ENCODE measurements at regions not wholly inside any gene's neighbourhood (a gene's known extent, or its start where the extent isn't known, plus 50 kb on each side); places are given as distances from the start of the nearest gene placed in this dataset.
"Not testable (repeated sequence)": the region's sequence is repeated elsewhere in the genome, so short reads cannot be mapped to it uniquely, and the experiment has no call there.

DNA sequence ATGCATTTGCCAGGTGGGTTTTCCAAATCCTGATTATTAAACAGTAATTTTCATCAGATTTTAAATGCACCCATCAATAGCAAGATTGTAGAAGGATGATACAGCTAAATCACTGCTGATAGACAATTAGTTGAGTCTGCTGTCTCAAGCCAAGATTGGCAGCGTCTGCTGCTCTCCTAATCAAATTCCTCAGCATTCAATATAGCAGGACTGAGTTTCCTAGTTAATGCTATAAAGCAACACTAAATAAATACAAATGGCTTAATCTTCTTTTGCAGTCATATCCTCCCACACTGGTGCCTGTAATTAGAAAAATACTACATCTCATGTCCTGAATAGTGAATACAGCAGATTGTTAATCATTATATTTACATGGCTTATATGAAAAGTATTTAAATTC lies 1028.8 kb downstream of the ADGRL2 start:
- no peak for DNase-seq (ENCODE audit: low read depth)

DNA sequence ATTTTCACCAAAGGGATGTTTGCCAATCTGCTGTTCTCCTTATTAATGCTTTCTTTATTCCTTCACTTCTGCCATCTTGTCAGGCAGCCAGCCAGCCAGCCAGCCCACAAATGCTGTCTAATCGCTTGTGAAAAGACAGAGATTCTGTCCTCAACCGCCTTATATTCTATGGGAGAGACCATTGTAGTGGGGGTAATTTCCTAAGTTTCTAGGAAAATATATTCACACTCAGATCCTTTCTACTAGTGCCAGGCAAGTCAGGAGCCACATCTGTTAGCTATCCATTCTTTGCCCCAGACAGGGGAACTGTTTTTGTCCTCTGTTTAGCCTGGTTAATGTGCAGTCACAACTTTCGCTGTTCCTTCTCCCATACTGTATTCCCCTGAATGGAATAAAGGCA lies 1023.1 kb downstream of the ADGRL2 start:
- no peak for DNase-seq (ENCODE audit: low read depth)

DNA sequence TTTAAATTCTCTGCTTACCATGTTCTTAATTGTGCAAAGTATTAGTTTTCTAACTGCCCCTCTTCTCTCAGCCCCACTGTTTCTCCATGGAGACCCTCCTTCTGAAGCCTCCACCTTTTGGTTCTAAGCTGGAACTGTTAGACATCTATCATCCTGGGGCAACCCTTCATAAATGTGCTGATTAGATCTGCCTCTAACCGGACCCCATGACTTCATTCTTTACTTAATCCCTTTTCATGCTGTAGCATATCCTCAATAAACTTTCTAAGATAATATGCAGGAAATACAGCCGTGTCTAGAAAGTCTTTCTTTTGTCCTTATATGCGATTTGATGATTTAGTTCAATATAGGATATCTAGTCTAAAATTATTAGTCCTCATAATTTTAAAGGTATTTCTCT lies 1020.1 kb downstream of the ADGRL2 start:
- no peak for DNase-seq (ENCODE audit: low read depth)

DNA sequence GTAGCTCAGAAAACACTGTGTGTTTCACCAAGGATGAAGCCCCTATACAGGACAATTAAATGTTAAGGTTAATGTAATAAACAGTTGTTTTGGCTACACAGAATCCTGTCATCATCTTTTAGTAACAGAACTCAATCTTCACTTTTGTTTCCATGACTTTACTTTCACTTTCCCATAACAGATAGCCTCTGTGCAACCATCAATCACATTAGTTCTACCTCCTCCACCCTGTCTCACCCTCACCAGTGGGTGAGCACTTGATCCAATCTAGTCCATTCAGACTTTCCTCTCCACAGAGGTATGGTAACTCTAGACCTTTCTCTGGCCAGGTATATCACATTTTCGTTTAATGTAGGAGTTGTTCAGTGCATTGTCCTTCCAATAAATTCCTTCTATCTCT lies 1018.5 kb downstream of the ADGRL2 start:
- no peak for DNase-seq (ENCODE audit: low read depth)

DNA sequence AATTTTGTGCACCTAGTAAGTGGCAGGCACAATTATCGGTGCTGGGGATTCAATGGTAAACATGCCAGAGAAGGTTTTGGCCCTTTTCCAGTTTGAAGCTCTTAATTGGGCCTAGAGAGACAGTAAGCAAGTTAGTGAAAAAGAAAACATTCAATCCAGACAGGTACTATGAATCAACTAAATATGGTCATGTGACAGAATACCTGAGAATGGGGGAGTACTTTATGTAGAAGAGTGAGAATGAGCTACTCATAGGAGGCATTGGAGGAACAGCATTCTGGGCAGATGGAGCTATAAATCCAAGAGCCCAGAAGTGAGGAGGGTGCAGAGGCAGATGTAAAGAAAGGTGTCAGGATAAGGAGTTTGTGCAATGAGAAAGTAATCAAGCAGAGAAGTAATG lies 1017.9 kb downstream of the ADGRL2 start:
- DNase-seq (ENCODE audit: low read depth) = no peak

DNA sequence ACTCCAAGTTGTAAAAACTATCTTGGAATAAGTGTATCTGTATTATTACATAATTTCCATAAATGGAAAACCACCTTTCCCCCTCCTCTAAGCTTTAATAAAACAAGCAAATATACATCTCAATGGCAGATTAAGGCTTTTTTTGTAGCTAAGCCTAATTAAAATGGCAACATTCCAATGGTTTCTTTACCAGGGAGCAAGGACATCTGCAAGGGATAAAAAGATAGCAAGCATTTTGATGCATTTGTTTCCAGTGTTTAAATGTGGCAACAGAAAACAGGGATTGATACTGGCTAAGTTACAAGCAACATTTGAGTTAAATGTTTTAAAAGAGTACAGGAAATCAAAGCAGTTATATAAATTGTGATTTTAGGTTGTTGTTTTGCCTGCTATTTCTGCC lies 1012.7 kb downstream of the ADGRL2 start:
- DNase-seq (ENCODE audit: low read depth) = no peak

DNA sequence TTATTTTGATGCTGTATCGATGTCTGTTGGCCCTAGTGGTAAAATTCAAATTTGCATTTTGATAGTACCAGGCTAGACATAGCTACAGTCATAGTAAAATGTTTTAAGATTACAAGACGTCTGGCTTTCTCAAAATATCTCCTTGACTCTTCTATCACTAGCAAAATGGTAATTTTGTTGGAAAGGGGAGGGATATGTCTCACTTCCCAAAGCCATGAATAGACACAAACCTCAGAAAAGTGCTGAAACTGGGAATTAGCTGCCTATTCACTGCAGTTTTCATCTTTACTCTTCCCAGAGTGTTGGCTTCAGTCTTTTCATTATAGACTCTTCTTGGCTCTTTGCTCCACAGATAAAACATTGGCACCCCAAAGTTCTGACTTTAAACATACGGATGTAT lies 1009.9 kb downstream of the ADGRL2 start:
- DNase-seq (ENCODE audit: low read depth) = no peak

DNA sequence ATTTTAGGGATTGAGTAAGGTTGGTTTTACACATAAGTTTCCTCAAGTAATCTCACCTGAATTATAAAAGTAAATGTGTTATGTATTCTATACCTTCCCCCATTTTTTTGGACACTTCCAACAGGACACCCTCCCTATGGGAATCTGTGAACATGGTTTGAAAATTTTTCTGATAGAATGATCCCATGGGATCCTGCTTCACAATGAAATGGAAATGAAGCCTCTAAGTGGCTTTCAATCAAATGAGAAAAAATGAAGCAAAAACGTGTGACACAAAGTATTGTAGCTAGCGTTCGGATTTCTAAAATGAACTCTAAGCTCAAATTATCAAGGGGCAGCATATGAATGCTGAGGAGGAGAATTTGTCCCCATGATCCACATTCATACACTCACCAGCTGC lies 1006.8 kb downstream of the ADGRL2 start:
- no peak for DNase-seq (ENCODE audit: low read depth)

DNA sequence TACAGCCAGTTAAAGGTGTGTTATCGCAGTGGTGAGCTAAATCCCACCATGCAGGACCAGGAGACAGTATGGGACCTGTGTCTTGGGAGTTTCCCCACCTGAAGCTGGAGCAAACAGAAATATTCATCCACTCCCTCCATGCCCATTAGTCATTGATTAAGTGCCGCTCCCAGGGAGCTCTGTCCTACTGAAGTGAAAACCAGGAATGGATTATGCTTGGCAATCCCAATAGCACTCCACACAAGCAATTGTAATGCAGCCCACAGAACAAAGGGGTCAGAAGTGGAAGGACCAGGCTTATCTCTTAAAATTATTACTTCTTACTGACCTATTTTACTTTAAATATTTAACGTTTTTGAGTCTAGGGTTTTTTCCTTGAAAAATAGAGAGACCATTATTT lies 1005.4 kb downstream of the ADGRL2 start:
- DNase-seq (ENCODE audit: low read depth) = no peak

DNA sequence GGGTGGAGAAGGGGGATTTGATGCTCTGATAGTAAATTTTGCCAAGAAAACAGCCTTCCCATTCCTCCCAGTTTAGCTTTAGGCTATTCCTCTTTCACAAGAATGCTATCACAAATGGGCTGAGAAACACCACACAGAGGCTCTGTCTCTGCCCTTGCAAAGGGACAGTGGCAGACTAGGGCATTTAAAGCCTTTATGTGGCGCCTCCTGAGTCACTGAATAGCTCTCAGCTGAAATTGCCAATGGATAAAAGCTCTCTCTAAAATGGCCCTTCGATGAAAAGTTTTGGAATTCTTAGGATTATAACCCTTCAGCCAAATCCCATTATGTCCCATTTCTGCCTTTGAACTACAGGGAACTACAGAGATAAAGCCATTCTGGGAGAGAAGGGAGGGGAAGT lies 1000.4 kb downstream of the ADGRL2 start:
- DNase-seq (ENCODE audit: low read depth) = no peak

DNA sequence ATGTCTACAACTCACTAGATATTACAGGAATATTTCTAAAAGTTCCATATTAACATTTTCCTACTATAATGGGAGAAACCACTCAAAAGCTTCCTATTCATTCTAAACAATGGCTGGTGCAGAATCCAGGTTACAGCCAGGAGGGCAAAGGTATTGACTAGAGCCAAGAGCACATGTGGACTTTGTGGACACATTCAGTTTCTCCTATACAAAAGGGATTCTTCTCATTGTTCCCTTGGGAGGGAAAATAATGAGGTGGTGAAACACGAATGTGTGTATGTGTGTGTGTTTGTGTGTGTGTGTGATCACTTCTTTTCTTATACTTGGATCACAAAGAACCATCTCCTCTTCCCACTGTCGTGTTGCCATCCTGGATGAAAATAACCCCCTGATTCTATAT lies 1000.0 kb downstream of the ADGRL2 start:
- no peak for DNase-seq (ENCODE audit: low read depth)

DNA sequence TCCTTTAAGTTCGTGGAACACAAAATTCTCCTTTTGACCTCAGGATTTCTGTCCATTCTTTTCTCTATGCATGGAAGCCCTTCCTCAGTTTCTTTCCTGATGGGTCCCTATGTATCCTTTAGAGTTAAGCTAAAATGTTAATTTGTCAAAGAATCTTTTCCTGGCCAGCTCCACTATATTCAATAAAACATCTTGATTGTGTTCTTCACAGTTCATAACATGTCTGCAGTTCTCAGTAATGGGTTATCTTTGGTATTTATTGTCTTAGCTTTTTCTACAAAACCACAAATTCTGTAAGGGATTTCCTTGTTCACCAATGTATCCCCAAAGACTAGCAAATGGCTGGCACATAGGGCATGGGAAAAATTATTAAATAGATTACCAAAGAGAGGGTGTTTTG lies 998.5 kb downstream of the ADGRL2 start:
- DNase-seq (ENCODE audit: low read depth) = no peak

DNA sequence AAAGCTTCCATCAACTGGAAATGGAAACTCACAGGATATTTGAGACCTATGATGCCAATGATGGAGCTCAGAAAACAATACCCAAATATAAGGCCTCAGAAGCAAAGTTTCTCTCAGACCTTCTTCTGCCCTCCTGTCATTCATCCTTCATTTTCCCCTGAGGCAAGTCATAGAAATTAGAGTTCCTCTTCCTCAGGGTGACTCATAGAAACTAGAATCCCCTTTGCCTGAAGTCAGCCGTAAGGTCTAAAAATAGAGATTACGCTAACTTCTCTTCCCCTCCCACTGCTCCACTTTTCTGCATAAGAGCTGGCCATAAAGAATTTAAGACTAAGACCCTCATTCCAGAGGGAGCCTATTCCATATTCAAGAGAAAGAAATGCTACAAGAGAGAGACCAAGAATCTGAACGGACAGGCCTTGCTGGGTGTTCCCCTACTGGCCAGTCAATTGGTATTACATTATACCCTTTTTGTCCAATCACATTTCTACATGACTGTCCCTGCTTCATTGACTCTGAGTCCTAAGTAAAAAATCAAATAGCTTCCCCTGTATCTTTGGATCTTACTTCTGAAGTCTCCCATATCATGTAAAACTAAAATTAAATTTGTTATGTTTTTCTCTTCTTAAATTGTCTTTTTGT lies 994.9 kb downstream of the ADGRL2 start:
- DNase-seq (ENCODE audit: low read depth) = no peak

DNA sequence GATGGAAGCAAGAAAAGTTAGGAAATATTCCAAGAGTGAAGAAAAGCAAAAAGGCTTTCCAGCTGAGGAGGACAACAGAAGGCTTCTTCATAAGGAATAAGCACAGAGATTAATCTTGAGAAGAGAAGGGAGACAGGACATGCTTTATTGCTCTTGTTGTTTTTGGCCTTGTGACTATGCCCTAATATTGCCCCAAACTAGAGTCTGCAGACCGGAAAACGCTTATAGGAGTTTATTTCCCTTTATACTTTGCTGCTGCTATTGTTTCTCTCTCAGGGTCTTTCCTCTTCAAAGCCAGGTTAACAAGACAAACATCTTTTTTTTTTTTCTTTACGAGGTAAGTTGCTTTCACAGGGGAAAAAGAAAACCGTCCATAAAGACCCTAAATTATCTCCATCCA lies 991.4 kb downstream of the ADGRL2 start:
- DNase-seq (ENCODE audit: low read depth) = no peak

DNA sequence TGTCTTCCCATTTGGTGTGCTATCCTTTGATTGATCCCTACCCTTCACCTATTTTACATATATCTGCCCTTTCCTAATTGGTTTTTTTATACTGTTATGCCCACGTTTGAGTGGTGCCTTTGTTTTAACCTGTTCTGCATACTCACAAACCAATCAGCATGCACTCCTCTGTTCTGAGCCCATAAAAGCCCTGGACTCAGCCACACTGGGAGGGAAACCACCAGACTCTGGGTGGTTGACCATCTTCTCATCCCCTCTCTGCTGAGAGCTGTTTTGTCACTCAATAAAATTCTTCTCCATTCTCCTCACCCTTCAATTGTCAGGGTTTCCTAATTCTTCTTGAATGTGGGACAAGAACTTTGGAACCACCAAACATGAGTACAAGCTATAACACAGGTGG lies 989.8 kb downstream of the ADGRL2 start:
- no peak for DNase-seq (ENCODE audit: low read depth)

DNA sequence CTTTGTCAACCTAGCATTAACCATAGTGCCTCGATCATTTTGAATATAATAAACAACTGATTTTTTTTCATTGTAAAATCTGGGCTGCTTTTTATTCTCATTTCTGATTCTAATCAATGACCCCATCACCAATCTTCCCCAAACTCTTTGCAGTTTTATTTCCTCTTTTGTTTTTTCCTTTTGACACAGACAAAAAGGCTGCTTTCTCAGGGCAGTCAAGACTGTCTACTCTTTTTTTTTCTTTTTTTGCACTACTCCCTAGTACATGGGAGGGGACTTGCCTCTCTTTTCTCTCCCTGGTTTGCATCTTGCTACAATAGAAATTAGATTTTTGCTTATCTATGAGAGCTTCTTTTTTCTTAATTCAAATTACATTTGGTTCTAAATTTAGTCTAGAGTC lies 987.9 kb downstream of the ADGRL2 start:
- no peak for DNase-seq (ENCODE audit: low read depth)

DNA sequence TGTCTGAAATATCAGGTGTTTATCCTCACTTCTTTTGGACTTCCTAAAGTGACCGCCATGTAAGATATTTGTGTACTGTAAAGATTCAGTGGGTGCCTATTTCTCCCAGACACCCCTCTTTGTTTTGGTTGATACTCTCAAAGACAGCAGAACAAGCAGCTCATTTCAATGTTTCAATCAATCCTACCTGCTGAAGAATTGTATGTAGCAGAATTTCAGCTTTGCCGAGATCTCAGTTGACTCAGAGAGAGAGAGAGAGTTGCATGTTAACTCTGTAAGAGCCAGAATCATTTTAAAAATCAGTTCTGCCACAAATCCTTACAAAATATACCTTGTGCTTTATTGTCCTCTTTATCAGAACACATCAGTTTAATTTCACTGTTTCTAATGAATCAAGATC lies 987.3 kb downstream of the ADGRL2 start:
- DNase-seq (ENCODE audit: low read depth) = no peak

DNA sequence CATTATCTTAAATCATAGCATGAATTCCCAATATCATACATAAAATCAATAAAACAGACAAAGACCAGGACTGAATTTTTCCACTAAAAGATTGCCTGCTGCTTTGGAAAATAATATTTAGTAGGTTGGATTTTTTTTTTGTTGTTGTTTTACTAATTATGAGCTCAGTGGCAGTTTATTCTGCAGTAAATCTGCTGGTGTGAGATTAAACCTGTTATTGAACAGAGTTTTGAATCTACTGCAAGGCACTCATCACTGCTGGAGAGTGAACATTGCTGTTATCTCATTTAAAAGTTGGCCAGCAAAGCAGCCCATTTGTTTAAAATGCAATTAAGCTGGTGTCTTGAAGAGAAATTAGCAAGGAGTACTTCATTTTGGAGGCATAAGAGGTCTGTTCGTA lies 986.1 kb downstream of the ADGRL2 start:
- no peak for DNase-seq (ENCODE audit: low read depth)

DNA sequence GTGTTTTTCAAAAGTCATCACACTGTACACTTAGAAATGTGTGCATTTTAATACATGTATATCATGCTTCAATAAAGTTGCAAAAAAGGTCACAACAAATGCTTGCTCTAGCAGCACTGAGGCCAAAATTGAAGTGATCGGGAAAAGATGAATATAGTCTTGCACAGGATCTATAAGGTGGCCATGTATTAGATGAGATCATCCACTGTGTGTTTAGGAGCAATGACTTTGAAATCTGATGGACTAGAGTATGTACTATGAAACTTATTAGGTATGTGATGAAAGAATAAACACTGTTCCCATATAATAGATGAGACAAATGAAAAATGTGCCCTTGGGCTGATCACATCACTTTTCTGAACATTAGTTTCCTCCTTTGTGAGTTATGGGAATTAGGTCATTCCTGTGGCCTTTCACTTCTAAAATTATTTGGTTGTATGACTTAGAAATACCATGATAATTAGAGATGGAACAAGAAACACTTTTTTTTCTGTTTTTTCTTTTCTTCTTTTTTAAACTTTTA lies 984.6 kb downstream of the ADGRL2 start:
- DNase-seq (ENCODE audit: low read depth) = no peak

DNA sequence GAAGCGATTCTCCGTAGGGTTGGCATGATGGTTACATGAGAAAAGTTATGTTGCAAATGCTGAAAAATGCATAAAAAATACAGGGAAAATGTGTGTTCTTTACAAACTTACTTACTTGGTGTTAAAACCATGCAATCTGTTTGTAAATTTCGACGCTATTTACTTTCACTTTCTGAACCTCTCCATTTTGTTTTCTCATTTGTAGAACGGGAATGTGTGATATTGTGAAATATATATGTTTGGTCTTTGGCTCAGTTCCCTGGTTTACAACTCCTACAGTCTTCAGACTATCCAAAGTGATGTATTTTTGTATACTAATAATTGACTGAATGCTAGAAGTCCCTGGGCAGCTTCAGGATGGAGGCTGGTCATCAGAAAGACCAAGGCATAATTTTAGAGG lies 982.3 kb downstream of the ADGRL2 start:
- DNase-seq (ENCODE audit: low read depth) = no peak

DNA sequence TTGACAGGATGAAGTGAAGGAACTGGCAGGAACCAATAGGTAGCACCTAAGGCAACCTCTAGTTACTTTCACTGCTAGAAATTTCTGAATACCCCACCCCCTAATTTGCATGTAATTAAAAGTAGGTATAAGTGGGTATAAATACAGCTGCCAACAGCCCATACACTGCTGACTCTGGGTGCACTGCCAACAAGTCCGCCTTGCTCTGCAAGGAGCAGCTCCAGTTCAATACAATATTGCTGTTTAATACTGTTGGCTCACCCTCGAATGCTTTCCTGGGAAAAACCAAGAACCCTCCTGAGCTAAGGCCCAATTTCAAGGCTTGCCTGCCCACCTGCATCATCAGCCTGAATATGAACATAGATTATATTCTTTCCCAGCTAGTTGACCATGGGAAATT lies 981.9 kb downstream of the ADGRL2 start:
- no peak for DNase-seq (ENCODE audit: low read depth)

DNA sequence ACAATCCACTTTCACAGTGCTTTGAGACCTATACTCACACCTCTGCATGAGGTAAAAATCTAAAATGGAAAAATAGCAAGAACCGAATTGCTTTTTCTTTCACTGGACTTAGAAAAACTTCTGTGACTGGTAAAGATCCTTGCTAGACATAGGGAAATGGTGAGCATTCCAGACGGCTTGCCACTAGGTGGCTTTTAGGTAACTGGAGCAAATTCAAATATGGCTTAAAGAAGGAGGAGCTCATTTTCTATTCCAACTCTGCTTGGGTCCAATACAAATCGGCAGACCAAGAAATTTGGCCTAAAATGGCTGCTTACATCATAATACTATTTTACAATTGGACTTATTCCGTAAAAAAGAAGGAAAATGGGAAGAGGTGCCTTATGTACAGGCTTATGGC lies 977.9 kb downstream of the ADGRL2 start:
- no peak for DNase-seq (ENCODE audit: low read depth)

DNA sequence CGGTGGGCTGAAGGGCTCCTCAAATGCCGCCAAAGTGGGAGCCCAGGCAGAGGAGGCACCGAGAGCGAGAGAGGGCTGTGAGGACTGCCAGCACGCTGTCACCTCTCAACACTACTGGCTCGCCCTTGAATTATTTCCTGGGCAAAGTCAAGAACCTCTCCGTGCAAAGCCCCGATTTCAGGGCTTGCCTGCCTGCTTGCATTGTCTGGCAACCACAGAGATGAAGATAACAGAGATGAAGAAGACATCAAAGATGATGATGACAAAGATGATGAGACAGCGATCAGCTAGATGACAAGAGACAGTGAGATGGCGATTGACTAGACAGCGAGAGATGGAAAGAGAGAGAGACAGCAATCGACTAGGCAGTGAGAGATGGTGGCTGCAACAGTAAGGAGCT lies 976.5 kb downstream of the ADGRL2 start:
- no peak for DNase-seq (ENCODE audit: low read depth)

DNA sequence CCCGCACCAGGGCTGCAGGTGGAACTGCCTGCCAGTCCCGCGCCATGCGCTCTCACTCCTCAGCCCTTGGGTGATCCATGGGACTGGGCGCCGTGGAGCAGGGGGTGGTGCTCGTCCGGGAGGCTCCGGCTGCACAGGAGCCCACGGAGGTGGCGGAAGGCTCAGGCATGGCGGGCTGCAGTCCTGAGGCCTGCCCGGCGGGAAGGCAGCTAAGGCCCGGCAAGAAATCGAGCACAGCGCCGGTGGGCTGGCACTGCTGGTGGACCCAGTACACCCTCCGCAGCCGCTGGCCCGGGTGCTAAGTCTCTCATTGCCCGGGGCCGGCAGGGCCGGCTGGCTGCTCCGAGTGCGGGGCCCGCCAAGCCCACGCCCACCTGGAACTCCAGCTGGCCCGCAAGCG lies 976.0 kb downstream of the ADGRL2 start:
- DNase-seq (ENCODE audit: low read depth) = not testable (repeated sequence)

All from GM04504 (cell line).